LNCaP clone FGC (cell line): ENCODE measurements at regions not wholly inside any gene's neighbourhood (a gene's known extent, or its start where the extent isn't known, plus 50 kb on each side); places are given as distances from the start of the nearest gene placed in this dataset.

ENCODE experiments used
- DNase-seq: peaks from one replicate; pipeline ENCODE4 v3.0.0-alpha.2; 2011; ENCODE audit warnings: low read depth
- H3K4me3 ChIP-seq: 2 replicates; pipeline ENCODE4 v1.5.1; 2011; ENCODE audit warnings: mild to moderate bottlenecking, low read depth, low read length, control low read depth
- TF ChIP-seq, protein P1 (sequence below): IDR thresholded peaks from 2 replicates; pipeline ENCODE4 v1.5.1; 2012; ENCODE audit warnings: mild to moderate bottlenecking; ENCODE audit not compliant: control insufficient read depth, insufficient read depth; ENCODE audit errors: extremely low read depth

DNA sequence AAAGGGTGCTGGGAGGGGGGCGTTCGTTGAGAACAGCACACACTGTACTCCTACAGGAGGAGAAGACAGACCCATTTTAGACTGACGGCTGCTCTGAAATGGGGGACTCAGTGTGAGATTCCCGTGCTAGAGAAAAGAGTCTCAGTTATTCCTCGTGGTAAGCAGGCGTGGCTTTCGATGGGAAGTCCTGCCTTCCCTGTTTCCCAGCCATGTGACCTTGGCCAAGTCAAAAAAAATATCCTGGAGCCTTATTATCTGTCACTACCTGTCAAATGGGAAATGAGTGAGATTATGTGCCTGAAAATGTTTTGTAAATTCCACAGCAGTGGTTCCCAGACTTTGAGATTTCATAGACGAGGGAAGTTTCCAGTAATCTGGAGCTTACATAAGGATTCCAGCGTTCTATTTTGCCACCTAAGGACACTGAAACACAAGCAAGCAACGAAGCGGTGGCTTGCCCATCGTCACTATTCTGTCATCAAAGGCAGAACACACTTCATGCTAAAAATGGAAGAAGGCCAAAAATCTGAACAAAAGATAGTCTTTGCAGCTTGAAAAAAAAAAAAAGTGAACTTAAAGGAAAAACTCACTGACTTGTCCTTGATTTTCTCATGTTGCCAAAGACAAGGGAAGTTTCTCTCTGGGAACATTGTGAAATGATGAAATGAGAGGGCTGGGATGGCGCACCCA, 253.4 kb upstream of the RPL38 start:
- DNase-seq = no peak
- TF ChIP-seq, protein P1, sequence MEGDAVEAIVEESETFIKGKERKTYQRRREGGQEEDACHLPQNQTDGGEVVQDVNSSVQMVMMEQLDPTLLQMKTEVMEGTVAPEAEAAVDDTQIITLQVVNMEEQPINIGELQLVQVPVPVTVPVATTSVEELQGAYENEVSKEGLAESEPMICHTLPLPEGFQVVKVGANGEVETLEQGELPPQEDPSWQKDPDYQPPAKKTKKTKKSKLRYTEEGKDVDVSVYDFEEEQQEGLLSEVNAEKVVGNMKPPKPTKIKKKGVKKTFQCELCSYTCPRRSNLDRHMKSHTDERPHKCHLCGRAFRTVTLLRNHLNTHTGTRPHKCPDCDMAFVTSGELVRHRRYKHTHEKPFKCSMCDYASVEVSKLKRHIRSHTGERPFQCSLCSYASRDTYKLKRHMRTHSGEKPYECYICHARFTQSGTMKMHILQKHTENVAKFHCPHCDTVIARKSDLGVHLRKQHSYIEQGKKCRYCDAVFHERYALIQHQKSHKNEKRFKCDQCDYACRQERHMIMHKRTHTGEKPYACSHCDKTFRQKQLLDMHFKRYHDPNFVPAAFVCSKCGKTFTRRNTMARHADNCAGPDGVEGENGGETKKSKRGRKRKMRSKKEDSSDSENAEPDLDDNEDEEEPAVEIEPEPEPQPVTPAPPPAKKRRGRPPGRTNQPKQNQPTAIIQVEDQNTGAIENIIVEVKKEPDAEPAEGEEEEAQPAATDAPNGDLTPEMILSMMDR = no peak
- no peak overlapping the region for H3K4me3 ChIP-seq

DNA sequence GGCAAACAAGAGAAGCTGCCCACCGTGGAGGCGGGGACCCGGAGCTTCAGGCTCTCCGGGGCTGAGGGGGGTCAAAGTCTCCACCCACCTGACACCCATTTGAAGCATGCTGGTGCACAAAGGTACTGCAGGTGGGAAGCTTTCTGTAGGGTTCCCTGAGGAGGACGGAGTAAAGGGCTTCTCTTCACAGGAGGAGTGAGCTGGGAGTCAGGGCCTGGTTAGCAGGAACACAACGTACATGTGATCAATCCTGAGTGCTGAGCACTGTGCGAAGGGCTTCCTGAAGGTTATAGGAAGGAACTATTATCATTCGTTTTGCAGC, 252.9 kb upstream of the RPL38 start:
- no peak for DNase-seq
- TF ChIP-seq, protein P1 = no peak
- H3K4me3 ChIP-seq = no peak overlapping the region

GRCh38 chr17:73952082-73952479, 251.4 kb upstream of the RPL38 start:
- no peak overlapping the region for H3K4me3 ChIP-seq
- no peak for DNase-seq

GRCh38 chr17:73952480-73953205, 250.8 kb upstream of the RPL38 start:
- TF ChIP-seq, protein P1 = peak; percentile 8; the same call in 1 of the 2 replicates
- H3K4me3 ChIP-seq = no peak overlapping the region
- no peak for DNase-seq

More at GRCh38 chr17:73952082-73952479, 251.4 kb upstream of the RPL38 start:
- TF ChIP-seq, protein P1 = no peak

DNA sequence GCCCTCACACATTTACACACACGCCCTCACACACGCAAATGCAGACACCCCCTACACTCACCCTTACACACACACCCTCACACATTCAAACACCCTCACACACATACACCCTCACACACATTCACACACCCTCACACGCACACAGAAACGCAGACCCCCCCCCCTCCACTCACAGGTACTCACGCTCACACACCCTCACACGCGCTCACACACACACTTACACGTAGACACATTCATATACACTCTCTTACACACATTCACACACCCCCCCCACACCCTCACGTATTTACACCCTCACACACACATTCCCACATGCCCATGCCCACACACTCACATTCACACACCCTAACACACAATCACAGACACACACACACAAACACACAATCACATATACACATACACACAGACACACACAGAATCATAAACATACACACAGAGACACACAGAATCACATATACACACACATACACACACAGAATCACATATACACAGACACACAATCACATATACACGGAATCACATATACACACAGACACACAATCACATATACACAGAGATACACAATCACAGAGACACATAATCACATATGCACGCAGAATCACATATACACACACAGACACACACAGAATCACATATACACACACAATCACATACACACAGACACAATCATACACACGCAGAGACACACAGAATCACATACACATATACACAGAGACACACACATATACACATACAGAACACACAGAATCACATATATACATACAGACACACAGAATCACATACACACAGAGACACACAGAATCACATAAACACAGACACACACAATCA, 250.1 kb upstream of the RPL38 start:
- TF ChIP-seq, protein P1 = no peak
- no peak overlapping the region for H3K4me3 ChIP-seq
- DNase-seq = no peak

DNA sequence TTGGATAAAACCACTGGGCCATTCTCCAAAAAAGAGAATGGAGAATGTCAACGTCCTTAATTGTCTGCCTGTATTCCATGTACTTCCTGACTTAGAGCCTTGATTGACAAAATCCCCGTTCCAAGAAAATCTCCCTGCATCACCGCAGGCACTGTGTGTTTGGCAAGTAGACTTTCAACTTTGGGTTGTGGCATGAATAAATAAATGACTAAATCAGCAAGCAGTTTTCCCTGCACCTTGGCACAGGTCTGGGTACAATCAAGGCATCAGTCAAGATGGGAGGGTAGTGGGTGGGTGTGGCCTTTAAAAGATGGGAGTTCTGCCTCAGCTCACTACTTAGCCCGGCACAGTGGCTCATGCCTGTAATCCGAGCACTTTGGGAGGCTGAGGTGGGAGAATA, 248.5 kb upstream of the RPL38 start:
- H3K4me3 ChIP-seq = no peak overlapping the region
- DNase-seq = no peak
- TF ChIP-seq, protein P1 = no peak
